ENCODE measurements at regions not wholly inside any gene's neighbourhood (a gene's known extent, or its start where the extent isn't known, plus 50 kb on each side); places are given as distances from the start of the nearest gene placed in this dataset.
"Not testable (repeated sequence)": the region's sequence is repeated elsewhere in the genome, so short reads cannot be mapped to it uniquely, and the experiment has no call there.

- no peak for FAIRE-seq
- H3K4me2 ChIP-seq (ENCODE audit: low read length): no peak overlapping the region
- no peaks in the 10 kb centered on the region for H3K36me3 ChIP-seq (ENCODE audit: insufficient read depth, low read length)
- H3K4me1 ChIP-seq (ENCODE audit: insufficient read depth, low read length): no peaks in the 10 kb centered on the region
- no peak for DNase-seq (ENCODE audit: low read depth)
- no peak overlapping the region for H3K4me3 ChIP-seq (ENCODE audit: insufficient read depth, low read depth, low read length)
- Mint-ChIP-seq H3K4me3 (ENCODE audit: unreplicated experiment) (no peak overlapping the region), H3K27ac (ENCODE audit: unreplicated experiment) (no peak overlapping the region), H3K36me3 (ENCODE audit: low read depth, unreplicated experiment) (no peaks in the 10 kb centered on the region), H3K27me3 (ENCODE audit: low read depth, unreplicated experiment) (no peaks in the 10 kb centered on the region), H3K4me1 (ENCODE audit: low read depth, unreplicated experiment) (no peaks in the 10 kb centered on the region), H3K9me3 (ENCODE audit: unreplicated experiment) (peaks cover 2% of the 10 kb centered on the region)
- H4K20me1 ChIP-seq (ENCODE audit: insufficient read depth, low read length): no peaks in the 10 kb centered on the region
- H3K27ac ChIP-seq (ENCODE audit: low read depth, low read length): no peak overlapping the region
- TF ChIP-seq EZH2 (IDR thresholded peaks at IDR 0.05; ENCODE audit: insufficient read depth, low read length) (no peak), CTCF (IDR thresholded peaks at IDR 0.05; ENCODE audit: insufficient read depth, low read depth, low read length) (no peak)
- H3K9me3 ChIP-seq (ENCODE audit: insufficient read depth, low read depth, low read length): no peaks in the 10 kb centered on the region
- H2AFZ ChIP-seq (ENCODE audit: low read depth, low read length): no peak overlapping the region
- no peaks in the 10 kb centered on the region for H3K27me3 ChIP-seq (ENCODE audit: insufficient read depth, low read length)
- no peak overlapping the region for H3K9ac ChIP-seq (ENCODE audit: low read length)
- no peaks in the 10 kb centered on the region for H3K79me2 ChIP-seq (ENCODE audit: insufficient read depth, low read length)
These were observed 1120.3 kb downstream of the MRPL39 start for GRCh38 chr21:24486973-24487372.

- not testable (repeated sequence) for H3K27me3 Mint-ChIP-seq (ENCODE audit: low read depth, unreplicated experiment); H3K9me3 ChIP-seq (ENCODE audit: insufficient read depth, low read depth, low read length); H3K27ac ChIP-seq (ENCODE audit: low read depth, low read length); H3K4me1 ChIP-seq (ENCODE audit: insufficient read depth, low read length); H3K79me2 ChIP-seq (ENCODE audit: insufficient read depth, low read length); H3K9ac ChIP-seq (ENCODE audit: low read length); H3K4me3 ChIP-seq (ENCODE audit: insufficient read depth, low read depth, low read length); H3K4me2 ChIP-seq (ENCODE audit: low read length); H3K4me3 Mint-ChIP-seq (ENCODE audit: unreplicated experiment); H3K36me3 Mint-ChIP-seq (ENCODE audit: low read depth, unreplicated experiment); H3K27ac Mint-ChIP-seq (ENCODE audit: unreplicated experiment); FAIRE-seq; H4K20me1 ChIP-seq (ENCODE audit: insufficient read depth, low read length); DNase-seq (ENCODE audit: low read depth); H3K9me3 Mint-ChIP-seq (ENCODE audit: unreplicated experiment); H3K4me1 Mint-ChIP-seq (ENCODE audit: low read depth, unreplicated experiment); H2AFZ ChIP-seq (ENCODE audit: low read depth, low read length); H3K27me3 ChIP-seq (ENCODE audit: insufficient read depth, low read length); H3K36me3 ChIP-seq (ENCODE audit: insufficient read depth, low read length)
These were observed 1123.9 kb downstream of the MRPL39 start for GRCh38 chr21:24483361-24483760.

GRCh38 chr21:24470852-24471251 is 1136.4 kb downstream of the MRPL39 start:
- Histone ChIP-seq H2AFZ (ENCODE audit: low read depth, low read length) (no peak overlapping the region), H3K4me3 (ENCODE audit: insufficient read depth, low read depth, low read length) (no peak overlapping the region), H3K9ac (ENCODE audit: low read length) (no peak overlapping the region), H3K79me2 (ENCODE audit: insufficient read depth, low read length) (no peaks in the 10 kb centered on the region), H4K20me1 (ENCODE audit: insufficient read depth, low read length) (no peaks in the 10 kb centered on the region), H3K36me3 (ENCODE audit: insufficient read depth, low read length) (no peaks in the 10 kb centered on the region), H3K4me1 (ENCODE audit: insufficient read depth, low read length) (no peaks in the 10 kb centered on the region), H3K9me3 (ENCODE audit: insufficient read depth, low read depth, low read length) (peaks cover 3% of the 10 kb centered on the region), H3K27ac (ENCODE audit: low read depth, low read length) (no peak overlapping the region), H3K27me3 (ENCODE audit: insufficient read depth, low read length) (no peaks in the 10 kb centered on the region), H3K4me2 (ENCODE audit: low read length) (no peak overlapping the region)
- DNase-seq (ENCODE audit: low read depth) (no peak), FAIRE-seq (no peak)
- H3K27ac Mint-ChIP-seq (ENCODE audit: unreplicated experiment): no peak overlapping the region
- no peaks in the 10 kb centered on the region for H3K9me3 Mint-ChIP-seq (ENCODE audit: unreplicated experiment)
- no peaks in the 10 kb centered on the region for H3K27me3 Mint-ChIP-seq (ENCODE audit: low read depth, unreplicated experiment)
- no peak overlapping the region for H3K4me3 Mint-ChIP-seq (ENCODE audit: unreplicated experiment)
- H3K36me3 Mint-ChIP-seq (ENCODE audit: low read depth, unreplicated experiment): no peaks in the 10 kb centered on the region
- H3K4me1 Mint-ChIP-seq (ENCODE audit: low read depth, unreplicated experiment): no peaks in the 10 kb centered on the region
- no peak for TF ChIP-seq CTCF (IDR thresholded peaks at IDR 0.05; ENCODE audit: insufficient read depth, low read depth, low read length)
- TF ChIP-seq EZH2 (IDR thresholded peaks at IDR 0.05; ENCODE audit: insufficient read depth, low read length): no peak

All from astrocyte (in vitro differentiated cells and primary cell).